Brain microvascular endothelial cell (primary cell): ENCODE measurements at regions not wholly inside any gene's neighbourhood (a gene's known extent, or its start where the extent isn't known, plus 50 kb on each side); places are given as distances from the start of the nearest gene placed in this dataset.

Experiments used
- DNase-seq: peaks from one replicate; pipeline ENCODE4 v3.0.0-alpha.2; 2020
- H3K27ac ChIP-seq: fragments of 250-450 bp; sonication (Bioruptor Pico); 2 replicates; pipeline ENCODE4 v1.5.1; 2020; ENCODE audit warnings: mild to moderate bottlenecking, moderate library complexity
- H3K27me3 ChIP-seq: fragments of 250-450 bp; sonication (Bioruptor Pico); replicated peaks from 2 replicates; pipeline ENCODE4 v1.5.1; 2020; ENCODE audit warnings: mild to moderate bottlenecking
- H3K36me3 ChIP-seq: fragments of 250-450 bp; sonication (Bioruptor Pico); replicated peaks from 2 replicates; pipeline ENCODE4 v1.5.1; 2020; ENCODE audit warnings: mild to moderate bottlenecking
- H3K4me3 ChIP-seq: 2 replicates; pipeline ENCODE4 v1.5.1; 2011; ENCODE audit warnings: low read depth, mild to moderate bottlenecking, control low read depth, low read length, moderate library complexity
- in situ Hi-C: cut with HindIII; loops from 2 replicates; pipeline ENCODE4 v1.10.0; 2017; ENCODE audit warnings: low sequenced_read_pairs, low pct_ligation_motif_present
- TF ChIP-seq, protein P1 (sequence below): IDR thresholded peaks from 2 replicates; pipeline ENCODE4 v1.5.1; 2011; ENCODE audit warnings: low read depth, mild to moderate bottlenecking, moderate library complexity, low read length, control low read depth, inconsistent platforms; ENCODE audit errors: missing control alignments

DNA sequence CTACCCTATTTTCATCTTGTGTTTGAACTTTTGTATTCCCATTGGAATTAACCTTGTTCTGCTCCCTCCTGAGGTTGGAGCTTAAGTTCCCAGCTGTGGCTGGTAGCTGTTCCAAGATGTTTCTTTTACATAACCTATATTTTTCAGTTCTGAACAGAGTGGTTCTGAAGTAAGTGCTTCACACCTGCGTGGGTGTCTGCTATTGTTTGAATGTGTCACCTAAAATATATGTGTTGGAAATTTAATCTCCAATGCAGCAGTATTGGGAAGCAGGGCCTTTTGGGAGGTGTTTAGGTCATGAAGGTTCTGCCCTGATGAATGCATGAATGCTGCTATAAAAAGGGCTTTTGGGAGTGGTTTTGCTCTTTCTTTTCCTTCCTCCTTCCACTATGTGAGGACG, 123.8 kb downstream of the LACC1 start:
- in situ Hi-C loops, result no loop called here
- TF ChIP-seq, protein P1, sequence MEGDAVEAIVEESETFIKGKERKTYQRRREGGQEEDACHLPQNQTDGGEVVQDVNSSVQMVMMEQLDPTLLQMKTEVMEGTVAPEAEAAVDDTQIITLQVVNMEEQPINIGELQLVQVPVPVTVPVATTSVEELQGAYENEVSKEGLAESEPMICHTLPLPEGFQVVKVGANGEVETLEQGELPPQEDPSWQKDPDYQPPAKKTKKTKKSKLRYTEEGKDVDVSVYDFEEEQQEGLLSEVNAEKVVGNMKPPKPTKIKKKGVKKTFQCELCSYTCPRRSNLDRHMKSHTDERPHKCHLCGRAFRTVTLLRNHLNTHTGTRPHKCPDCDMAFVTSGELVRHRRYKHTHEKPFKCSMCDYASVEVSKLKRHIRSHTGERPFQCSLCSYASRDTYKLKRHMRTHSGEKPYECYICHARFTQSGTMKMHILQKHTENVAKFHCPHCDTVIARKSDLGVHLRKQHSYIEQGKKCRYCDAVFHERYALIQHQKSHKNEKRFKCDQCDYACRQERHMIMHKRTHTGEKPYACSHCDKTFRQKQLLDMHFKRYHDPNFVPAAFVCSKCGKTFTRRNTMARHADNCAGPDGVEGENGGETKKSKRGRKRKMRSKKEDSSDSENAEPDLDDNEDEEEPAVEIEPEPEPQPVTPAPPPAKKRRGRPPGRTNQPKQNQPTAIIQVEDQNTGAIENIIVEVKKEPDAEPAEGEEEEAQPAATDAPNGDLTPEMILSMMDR, result no peak
- Histone ChIP-seq H3K27me3 (no peaks in the 10 kb centered on the region), H3K27ac (no peak overlapping the region), H3K36me3 (no peaks in the 10 kb centered on the region), H3K4me3 (no peak overlapping the region)
- no peak for DNase-seq

DNA sequence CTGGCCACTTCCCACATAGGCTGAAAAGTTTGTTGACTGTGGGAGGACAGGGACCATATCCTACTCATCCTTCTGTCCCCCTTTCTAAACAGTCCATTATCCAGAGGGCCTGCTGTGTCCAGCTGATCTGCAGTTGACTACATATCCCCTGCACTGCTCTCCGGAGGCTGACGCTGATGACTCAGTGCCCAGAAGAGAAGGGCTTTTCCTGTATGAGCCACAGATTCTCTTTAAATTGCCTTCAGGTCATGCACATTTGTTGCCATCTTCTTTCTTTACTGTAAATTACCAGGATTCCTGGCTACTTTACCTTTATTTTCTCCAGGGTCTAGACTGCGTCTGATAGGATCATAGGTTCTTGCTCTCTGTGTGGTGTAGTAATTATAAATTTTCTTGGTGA, 125.2 kb downstream of the LACC1 start:
- in situ Hi-C loops, result no loop called here

DNA sequence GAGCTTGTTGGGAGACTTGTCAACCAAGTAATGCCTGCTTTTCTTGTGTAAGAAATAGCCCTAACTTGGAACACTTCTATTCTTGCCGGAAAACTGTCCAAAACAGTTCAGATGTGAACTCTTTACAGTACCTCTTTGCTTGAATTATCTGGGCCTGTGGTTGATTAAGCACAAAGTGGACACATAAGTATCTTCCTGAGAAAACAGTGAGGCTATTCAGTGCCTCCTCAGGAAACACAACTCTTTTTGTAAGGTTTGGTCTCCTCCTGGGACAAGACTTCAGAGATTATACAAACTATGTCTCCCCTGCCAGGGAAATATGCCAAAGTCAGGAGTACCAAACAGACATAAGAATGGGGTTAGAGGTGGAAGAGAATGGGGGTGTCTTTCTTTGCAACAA, 127.7 kb downstream of the LACC1 start:
- DNase-seq, result no peak
- in situ Hi-C loops, result no loop called here
- no peaks in the 10 kb centered on the region for H3K27me3 ChIP-seq
- H3K27ac ChIP-seq, result no peak overlapping the region
- H3K4me3 ChIP-seq, result no peak overlapping the region
- TF ChIP-seq, protein P1, result no peak
- no peaks in the 10 kb centered on the region for H3K36me3 ChIP-seq

More for the DNA sequence above, 125.2 kb downstream of the LACC1 start:
- Histone ChIP-seq H3K36me3 (no peaks in the 10 kb centered on the region), H3K27ac (no peak overlapping the region), H3K4me3 (no peak overlapping the region), H3K27me3 (no peaks in the 10 kb centered on the region)
- TF ChIP-seq, protein P1, result no peak
- peak; percentile 77 for DNase-seq

DNA sequence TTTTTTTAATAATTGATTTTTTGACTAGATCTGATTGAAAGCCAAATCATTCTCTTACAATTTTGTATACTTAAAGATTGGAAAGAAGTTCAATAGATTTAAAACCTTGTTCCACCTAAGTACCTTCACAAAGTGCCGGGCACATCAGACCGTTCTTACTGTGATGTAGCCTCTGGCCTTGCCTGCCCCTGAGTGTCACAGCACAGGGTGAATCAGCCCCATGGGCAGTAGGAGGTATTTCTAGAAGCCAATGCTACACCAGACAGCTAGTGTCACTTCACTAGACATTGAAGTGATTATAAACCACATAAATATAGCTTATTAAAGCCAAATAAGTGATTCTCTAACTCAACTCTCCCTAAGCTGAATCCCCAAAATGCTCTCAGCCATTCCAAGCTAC, 131.3 kb downstream of the LACC1 start:
- DNase-seq, result peak; percentile 39
- Histone ChIP-seq H3K27ac (no peak overlapping the region), H3K36me3 (no peaks in the 10 kb centered on the region), H3K27me3 (no peaks in the 10 kb centered on the region), H3K4me3 (no peak overlapping the region)
- TF ChIP-seq, protein P1, result no peak
- in situ Hi-C loops, result no loop called here

DNA sequence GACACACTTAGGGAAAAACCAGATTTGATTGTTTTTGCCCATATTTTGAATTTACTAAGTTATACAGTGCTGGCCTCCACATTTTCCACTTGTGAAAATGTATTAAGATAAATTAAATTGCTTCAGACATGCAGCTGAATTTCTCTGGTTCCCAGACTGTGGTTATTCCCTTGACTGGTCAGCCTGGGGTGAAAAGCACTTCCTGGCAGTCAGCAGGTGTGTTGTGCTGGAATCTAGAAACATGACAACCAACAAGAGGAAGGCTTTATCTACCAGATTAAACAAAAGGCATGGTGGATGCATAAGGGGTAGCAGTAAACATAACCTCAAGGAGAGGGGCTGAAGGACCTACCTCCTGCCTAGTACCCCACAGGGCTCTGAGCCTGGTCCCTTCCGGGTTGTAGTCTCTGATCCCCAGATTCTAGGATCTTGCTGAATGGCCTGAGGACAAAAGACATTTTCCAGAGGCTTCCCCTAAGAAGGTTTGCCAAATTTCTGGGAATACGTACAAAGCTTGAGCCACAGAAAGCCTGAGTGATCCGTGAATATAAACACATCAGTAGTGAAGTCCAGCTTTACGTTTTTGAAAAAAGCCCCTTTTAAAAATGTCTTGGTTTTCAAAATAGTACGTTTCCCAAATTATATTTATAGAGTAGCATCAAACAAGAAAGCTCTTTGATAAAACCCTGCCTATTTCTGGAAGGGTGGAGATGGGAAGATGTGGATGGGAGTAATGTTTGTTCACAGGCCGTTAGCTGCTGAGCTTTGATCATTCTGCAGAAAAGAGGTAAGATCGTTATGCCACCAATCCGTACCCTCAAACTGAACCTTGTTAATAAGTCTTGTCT, 133.4 kb downstream of the LACC1 start:
- TF ChIP-seq, protein P1, result no peak
- H3K4me3 ChIP-seq, result no peak overlapping the region

DNA sequence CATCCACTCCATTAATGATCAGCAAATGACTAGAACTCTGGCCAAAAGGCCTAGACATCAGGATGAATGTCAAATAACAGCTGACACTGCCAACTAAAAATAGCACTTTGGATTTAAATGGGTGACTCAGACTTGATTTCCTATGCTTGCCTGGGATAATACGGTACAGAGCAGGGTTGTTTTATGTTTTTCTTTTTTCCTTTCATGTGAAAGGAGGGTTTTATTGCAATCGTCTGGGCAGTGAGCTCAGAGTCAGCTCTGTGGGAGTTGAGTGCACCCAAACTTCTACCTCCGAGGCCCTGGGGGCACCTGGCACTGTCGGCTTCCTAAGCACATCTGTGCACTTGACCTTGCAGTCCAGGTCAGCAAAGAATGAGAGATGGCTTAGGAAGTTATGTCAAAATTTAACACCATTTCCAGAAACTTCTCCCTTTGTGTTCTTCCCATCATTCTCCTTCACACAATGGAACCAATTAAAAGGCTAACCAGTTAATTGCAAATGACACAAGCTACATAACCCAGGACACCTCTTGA, 134.1 kb downstream of the LACC1 start:
- H3K27me3 ChIP-seq, result no peaks in the 10 kb centered on the region
- in situ Hi-C loops, result no loop called here
- DNase-seq, result peak; percentile 43
- H3K27ac ChIP-seq, result peak overlapping the region; percentile 21
- TF ChIP-seq, protein P1, result no peak
- H3K4me3 ChIP-seq, result no peak overlapping the region
- no peaks in the 10 kb centered on the region for H3K36me3 ChIP-seq

More for the DNA sequence above, 133.4 kb downstream of the LACC1 start:
- no peak for DNase-seq
- Histone ChIP-seq H3K27ac (no peak overlapping the region), H3K27me3 (no peaks in the 10 kb centered on the region), H3K36me3 (no peaks in the 10 kb centered on the region)
- in situ Hi-C loops, result no loop called here
